HG02973 (cell line): ENCODE measurements at regions not wholly inside any gene's neighbourhood (a gene's known extent, or its start where the extent isn't known, plus 50 kb on each side); places are given as distances from the start of the nearest gene placed in this dataset.

ENCODE experiments used
- ATAC-seq: cut with Tn5 transposase; IDR thresholded peaks from one replicate; pipeline ENCODE4 v1.9.1; 2021; ENCODE audit warnings: moderate library complexity; ENCODE audit not compliant: unreplicated experiment

GRCh38 chr3:177470197-177470941 lies 273.1 kb upstream of the TBL1XR1 start:
- no peak for ATAC-seq

GRCh38 chr3:177471733-177472480 lies 274.6 kb upstream of the TBL1XR1 start:
- no peak for ATAC-seq

- ATAC-seq: no peak
Measured at GRCh38 chr3:177473184-177473583, 275.9 kb upstream of the TBL1XR1 start.

GRCh38 chr3:177473903-177474302 lies 276.6 kb upstream of the TBL1XR1 start:
- ATAC-seq: no peak

GRCh38 chr3:177474652-177475355 lies 277.5 kb upstream of the TBL1XR1 start:
- no peak for ATAC-seq

GRCh38 chr3:177475356-177475665 lies 278.0 kb upstream of the TBL1XR1 start:
- ATAC-seq: no peak

- no peak for ATAC-seq
Measured at GRCh38 chr3:177476495-177476894, 279.2 kb upstream of the TBL1XR1 start.

- no peak for ATAC-seq
Measured at GRCh38 chr3:177476921-177477435, 279.7 kb upstream of the TBL1XR1 start.

- ATAC-seq: no peak
Measured at GRCh38 chr3:177478170-177478867, 281.0 kb upstream of the TBL1XR1 start.

- ATAC-seq: no peak
Measured at GRCh38 chr3:177479630-177480029, 282.3 kb upstream of the TBL1XR1 start.

GRCh38 chr3:177481329-177481728 lies 284.0 kb upstream of the TBL1XR1 start:
- ATAC-seq: no peak

- no peak for ATAC-seq
Measured at GRCh38 chr3:177482048-177482691, 284.9 kb upstream of the TBL1XR1 start.

GRCh38 chr3:177483182-177483967 lies 286.1 kb upstream of the TBL1XR1 start:
- ATAC-seq: peak; percentile 56

GRCh38 chr3:177484206-177484605 lies 286.9 kb upstream of the TBL1XR1 start:
- no peak for ATAC-seq

GRCh38 chr3:177484926-177485325 lies 287.6 kb upstream of the TBL1XR1 start:
- no peak for ATAC-seq

GRCh38 chr3:177487635-177488186 lies 290.4 kb upstream of the TBL1XR1 start:
- ATAC-seq: no peak

GRCh38 chr3:177488740-177489139 lies 291.5 kb upstream of the TBL1XR1 start:
- no peak for ATAC-seq

- no peak for ATAC-seq
Measured at GRCh38 chr3:177490626-177491025, 293.3 kb upstream of the TBL1XR1 start.

- no peak for ATAC-seq
Measured at GRCh38 chr3:177491296-177492032, 294.2 kb upstream of the TBL1XR1 start.
